ENCODE measurements at regions not wholly inside any gene's neighbourhood (a gene's known extent, or its start where the extent isn't known, plus 50 kb on each side); places are given as distances from the start of the nearest gene placed in this dataset.

- Mint-ChIP-seq H3K27ac (no peak overlapping the region), H3K4me1 (ENCODE audit: low read depth) (no peaks in the 10 kb centered on the region), H3K4me3 (no peak overlapping the region), H3K36me3 (ENCODE audit: low read depth) (no peaks in the 10 kb centered on the region), H3K9me3 (no peaks in the 10 kb centered on the region), H3K27me3 (peaks cover 9% of the 10 kb centered on the region)
- POLR2A ChIA-PET = no interaction called here
- CTCF ChIA-PET = no interaction called here
- DNase-seq (no peak), ATAC-seq (no peak)
- TF ChIP-seq, protein P1, sequence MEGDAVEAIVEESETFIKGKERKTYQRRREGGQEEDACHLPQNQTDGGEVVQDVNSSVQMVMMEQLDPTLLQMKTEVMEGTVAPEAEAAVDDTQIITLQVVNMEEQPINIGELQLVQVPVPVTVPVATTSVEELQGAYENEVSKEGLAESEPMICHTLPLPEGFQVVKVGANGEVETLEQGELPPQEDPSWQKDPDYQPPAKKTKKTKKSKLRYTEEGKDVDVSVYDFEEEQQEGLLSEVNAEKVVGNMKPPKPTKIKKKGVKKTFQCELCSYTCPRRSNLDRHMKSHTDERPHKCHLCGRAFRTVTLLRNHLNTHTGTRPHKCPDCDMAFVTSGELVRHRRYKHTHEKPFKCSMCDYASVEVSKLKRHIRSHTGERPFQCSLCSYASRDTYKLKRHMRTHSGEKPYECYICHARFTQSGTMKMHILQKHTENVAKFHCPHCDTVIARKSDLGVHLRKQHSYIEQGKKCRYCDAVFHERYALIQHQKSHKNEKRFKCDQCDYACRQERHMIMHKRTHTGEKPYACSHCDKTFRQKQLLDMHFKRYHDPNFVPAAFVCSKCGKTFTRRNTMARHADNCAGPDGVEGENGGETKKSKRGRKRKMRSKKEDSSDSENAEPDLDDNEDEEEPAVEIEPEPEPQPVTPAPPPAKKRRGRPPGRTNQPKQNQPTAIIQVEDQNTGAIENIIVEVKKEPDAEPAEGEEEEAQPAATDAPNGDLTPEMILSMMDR (IDR thresholded peaks at IDR 0.05) = no peak
- intact Hi-C loops (cut with micrococcal nuclease) = no loop called here
These were observed 75.7 kb upstream of the PGBD5 start for GRCh38 chr1:230501849-230502248.

DNA sequence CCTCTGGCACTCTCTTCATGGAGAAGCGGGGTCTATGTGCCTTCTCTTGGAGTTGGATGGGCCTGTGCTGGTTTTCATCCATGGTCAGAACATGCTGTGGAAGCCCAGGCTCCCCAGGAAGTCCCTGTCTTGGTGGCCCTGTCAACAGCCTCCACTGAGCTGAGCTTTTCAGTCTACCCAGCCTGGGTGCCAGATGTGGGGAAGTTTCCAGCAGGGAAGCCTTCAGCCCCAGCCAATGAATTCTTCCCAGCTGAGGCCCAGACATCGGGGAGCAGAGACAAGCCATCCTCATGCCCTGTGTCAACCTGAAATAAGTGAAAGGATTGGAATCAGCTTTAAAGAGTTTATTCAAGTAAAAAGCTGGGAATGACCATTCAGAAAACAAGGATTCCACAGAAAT lies 75.1 kb upstream of the PGBD5 start:
- Mint-ChIP-seq H3K4me3 (no peak overlapping the region), H3K27me3 (peaks cover 10% of the 10 kb centered on the region), H3K27ac (no peak overlapping the region), H3K9me3 (no peaks in the 10 kb centered on the region), H3K36me3 (ENCODE audit: low read depth) (no peaks in the 10 kb centered on the region), H3K4me1 (ENCODE audit: low read depth) (no peaks in the 10 kb centered on the region)
- intact Hi-C loops (cut with micrococcal nuclease) = no loop called here
- ChIA-PET CTCF (no interaction called here), POLR2A (no interaction called here)
- no peak for ATAC-seq
- no peak for DNase-seq
- TF ChIP-seq, protein P1 (IDR thresholded peaks at IDR 0.05) = no peak

GRCh38 chr1:230500063-230500462 lies 73.9 kb upstream of the PGBD5 start:
- DNase-seq (no peak), ATAC-seq (no peak)
- TF ChIP-seq, protein P1 (IDR thresholded peaks at IDR 0.05) = no peak
- H3K9me3 Mint-ChIP-seq = no peaks in the 10 kb centered on the region
- POLR2A ChIA-PET = no interaction called here
- no peaks in the 10 kb centered on the region for H3K4me1 Mint-ChIP-seq (ENCODE audit: low read depth)
- intact Hi-C loops (cut with micrococcal nuclease) = no loop called here
- CTCF ChIA-PET = no interaction called here
- no peak overlapping the region for H3K27ac Mint-ChIP-seq
- no peak overlapping the region for H3K4me3 Mint-ChIP-seq
- no peaks in the 10 kb centered on the region for H3K36me3 Mint-ChIP-seq (ENCODE audit: low read depth)
- H3K27me3 Mint-ChIP-seq = peaks cover 11% of the 10 kb centered on the region

GRCh38 chr1:230499496-230499895 lies 73.4 kb upstream of the PGBD5 start:
- H3K9me3 Mint-ChIP-seq = no peaks in the 10 kb centered on the region
- no peak overlapping the region for H3K4me3 Mint-ChIP-seq
- H3K27ac Mint-ChIP-seq = no peak overlapping the region
- ATAC-seq = no peak
- no peak for DNase-seq
- peaks cover 12% of the 10 kb centered on the region for H3K27me3 Mint-ChIP-seq
- no peaks in the 10 kb centered on the region for H3K4me1 Mint-ChIP-seq (ENCODE audit: low read depth)
- intact Hi-C loops (cut with micrococcal nuclease) = no loop called here
- TF ChIP-seq, protein P1 (IDR thresholded peaks at IDR 0.05) = no peak
- no peaks in the 10 kb centered on the region for H3K36me3 Mint-ChIP-seq (ENCODE audit: low read depth)
- ChIA-PET CTCF (no interaction called here), POLR2A (no interaction called here)

DNA sequence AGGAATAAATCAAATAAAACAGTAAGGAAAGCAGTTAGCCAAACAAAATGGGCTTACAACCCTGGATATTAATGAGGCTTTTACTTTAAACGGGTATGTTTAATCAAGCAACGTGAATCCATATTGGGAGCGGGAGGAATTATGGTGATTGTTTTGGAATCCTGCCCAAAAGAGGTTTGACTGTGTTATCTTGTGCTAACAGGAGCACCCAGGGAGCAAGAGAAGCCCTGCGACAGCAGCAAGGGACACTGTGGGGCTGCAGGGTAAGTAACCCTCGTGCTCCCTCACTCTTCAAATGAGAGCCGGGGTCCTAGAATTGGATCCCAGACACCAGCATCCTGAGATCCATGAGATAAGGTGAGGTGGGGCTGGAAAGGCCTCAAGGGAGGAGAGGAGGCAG lies 72.6 kb upstream of the PGBD5 start:
- Mint-ChIP-seq H3K9me3 (no peaks in the 10 kb centered on the region), H3K36me3 (ENCODE audit: low read depth) (no peaks in the 10 kb centered on the region), H3K27ac (no peak overlapping the region), H3K4me3 (no peak overlapping the region), H3K27me3 (peaks cover 16% of the 10 kb centered on the region), H3K4me1 (ENCODE audit: low read depth) (no peaks in the 10 kb centered on the region)
- DNase-seq = no peak
- POLR2A ChIA-PET = no interaction called here
- TF ChIP-seq, protein P1 (IDR thresholded peaks at IDR 0.05) = no peak
- no peak for ATAC-seq
- CTCF ChIA-PET = no interaction called here
- intact Hi-C loops (cut with micrococcal nuclease) = no loop called here
